Lung (tissue), 11 donors: ENCODE measurements at regions not wholly inside any gene's neighbourhood (a gene's known extent, or its start where the extent isn't known, plus 50 kb on each side); places are given as distances from the start of the nearest gene placed in this dataset.
"Not testable (repeated sequence)": the region's sequence is repeated elsewhere in the genome, so short reads cannot be mapped to it uniquely, and the experiment has no call there.

Experiments
- ATAC-seq: fragments of 200-7000 bp; cut with Tn5 transposase; one replicate; pipeline ENCODE4 v1.9.1; 2020; ENCODE audit warnings: moderate number of reproducible peaks; ENCODE audit not compliant: insufficient read depth, low FRiP score
- DNase-seq, 3 donors: peaks; one replicate each; pipeline ENCODE4 v3.0.0-alpha.2; 2013 to 2017
- H3K27ac ChIP-seq, 2 donors: one replicate each; pipeline ENCODE4 v1.5.1; 2013; ENCODE audit warnings: mild to moderate bottlenecking in 2 of 2, moderate library complexity in 2 of 2, control low read depth in 1 of 2, inconsistent platforms in 1 of 2, low read depth in 1 of 2, low read length in 1 of 2
- H3K27me3 ChIP-seq, 3 donors: one replicate each; pipeline ENCODE4 v1.5.1; 2013; ENCODE audit warnings: low read length in 2 of 3; ENCODE audit not compliant: control insufficient read depth in 3 of 3, insufficient read depth in 3 of 3
- H3K36me3 ChIP-seq, 4 donors: one replicate each; pipeline ENCODE4 v1.5.1; 2013; ENCODE audit warnings: low read length in 4 of 4, mild to moderate bottlenecking in 1 of 4, moderate library complexity in 1 of 4; ENCODE audit not compliant: control insufficient read depth in 4 of 4, insufficient read depth in 4 of 4
- H3K4me1 ChIP-seq, 5 donors: one replicate each; pipeline ENCODE4 v1.5.1; 2013; ENCODE audit warnings: low read length in 5 of 5, mild to moderate bottlenecking in 2 of 5, moderate library complexity in 1 of 5; ENCODE audit not compliant: control insufficient read depth in 5 of 5, insufficient read depth in 5 of 5
- H3K4me3 ChIP-seq: one replicate; pipeline ENCODE4 v1.5.1; 2013; ENCODE audit warnings: mild to moderate bottlenecking, control low read depth, moderate library complexity
- H3K9ac ChIP-seq, 2 donors: one replicate each; pipeline ENCODE4 v1.5.1; 2013; ENCODE audit warnings: low read length in 2 of 2, control low read depth in 1 of 2; ENCODE audit not compliant: insufficient read depth in 1 of 2
- H3K9me3 ChIP-seq, 4 donors: one replicate each; pipeline ENCODE4 v1.5.1; 2013; ENCODE audit warnings: low read length in 3 of 4, mild to moderate bottlenecking in 1 of 4, moderate library complexity in 1 of 4; ENCODE audit not compliant: control insufficient read depth in 4 of 4, insufficient read depth in 3 of 4
- CTCF ChIP-seq: IDR thresholded peaks from 2 replicates; pipeline ENCODE4 v1.5.1; 2012; ENCODE audit warnings: mild to moderate bottlenecking; ENCODE audit errors: control extremely low read depth, extremely low read depth
- WGBS, 2 donors: extraction: QIAGEN DNeasy Blood & Tissue Kit; methylation state at CpG; one replicate each; pipeline ENCODE4 v1.1.7; 2013; 5-methylcytosine and 5-hydroxymethylcytosine counted together
- donor health status: control.
- donor health status: control.
- donor health status: Bipolar disorder and iron deficiency.
- donor health status: healthy.
- donor health status: DM: yes; HTN: yes; CAD: no.

DNA sequence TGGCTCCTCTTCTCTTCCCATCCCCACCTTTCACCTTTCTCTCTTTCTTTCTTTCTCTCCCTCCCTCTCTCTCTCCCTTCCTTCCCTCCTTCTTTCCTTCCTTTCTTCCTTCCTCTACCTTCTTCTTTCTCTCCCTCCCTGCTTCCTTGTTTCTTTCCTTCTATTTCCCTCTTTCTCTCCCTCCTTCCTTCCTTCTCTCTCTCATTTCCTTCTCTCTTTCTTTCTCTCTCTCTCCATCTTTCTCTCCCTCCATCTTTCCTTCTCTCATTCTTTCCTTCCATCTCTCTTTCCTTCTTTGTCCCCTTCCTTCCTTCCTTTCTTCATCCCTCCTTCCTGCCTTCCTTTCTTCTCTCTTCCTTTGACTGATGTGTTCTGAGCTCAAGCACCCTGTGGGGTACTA is 1467.0 kb upstream of the DEFB115 start:
- H3K9me3 ChIP-seq = peaks cover 0 to 13% (median 5%) of the 10 kb centered on the region in 4 donors
- H3K27me3 ChIP-seq = no peaks in the 10 kb centered on the region
- no peaks in the 10 kb centered on the region for H3K36me3 ChIP-seq
- no peaks in the 10 kb centered on the region for H3K4me1 ChIP-seq
- ATAC-seq (no peak), DNase-seq (no peak)
- no peak for TF ChIP-seq CTCF
- H3K27ac ChIP-seq = no peak overlapping the region
- H3K4me3 ChIP-seq = no peak overlapping the region
- H3K9ac ChIP-seq = no peak overlapping the region

- H3K27ac ChIP-seq, H3K9me3 ChIP-seq, H3K27me3 ChIP-seq, DNase-seq, H3K9ac ChIP-seq, H3K4me3 ChIP-seq, H3K4me1 ChIP-seq, H3K36me3 ChIP-seq, ATAC-seq: not testable (repeated sequence)
- 44 to 54% methylated on average over 4 of the region's 4 CpGs for WGBS, 2 donors
These were observed 1426.0 kb upstream of the DEFB115 start for GRCh38 chr20:29831508-29831907.

DNA sequence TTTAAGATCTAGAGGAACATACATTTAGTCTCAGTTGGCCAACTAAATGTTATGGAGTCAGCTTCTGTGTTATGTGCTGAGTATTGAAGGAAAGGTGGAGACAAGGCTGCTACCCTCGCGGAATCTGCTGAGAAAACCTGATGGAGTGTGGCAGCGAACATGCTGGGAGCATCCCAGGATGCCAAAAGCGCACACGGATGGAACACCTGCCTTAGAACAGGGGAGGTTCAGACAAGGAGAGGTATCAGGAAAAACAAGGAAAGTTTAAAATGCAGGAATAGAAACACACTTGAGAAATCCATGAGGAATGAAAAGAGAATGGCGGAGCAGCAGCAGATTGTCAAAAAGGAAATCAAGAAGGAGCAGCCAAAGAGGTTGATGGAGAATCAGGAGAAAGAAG is 1389.5 kb upstream of the DEFB115 start:
- not testable (repeated sequence) for H3K27me3 ChIP-seq, H3K9me3 ChIP-seq, H3K9ac ChIP-seq, H3K36me3 ChIP-seq, ATAC-seq, DNase-seq, H3K4me1 ChIP-seq, H3K4me3 ChIP-seq, H3K27ac ChIP-seq
- 68 to 73% methylated on average over 6 of the region's 6 CpGs for WGBS, 2 donors

DNA sequence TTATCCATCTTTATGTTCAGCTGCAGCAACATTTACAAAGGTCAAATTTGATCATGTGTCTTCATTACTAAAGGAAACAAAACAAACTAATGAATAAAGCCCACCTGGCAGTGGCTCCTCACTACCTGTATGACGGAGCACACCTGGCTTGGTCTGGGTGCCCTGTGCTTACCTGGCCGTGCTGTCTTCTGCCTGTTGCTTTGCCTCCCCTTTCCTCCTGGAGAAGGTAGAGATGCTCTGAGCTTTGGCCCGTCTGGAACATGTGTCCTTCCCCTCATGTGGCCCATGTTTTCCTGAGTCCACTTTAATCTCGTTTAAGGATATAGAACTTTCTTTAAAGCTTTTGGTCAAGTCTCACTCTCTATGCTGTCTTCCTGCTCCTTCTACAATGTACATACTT is 1388.8 kb upstream of the DEFB115 start:
- not testable (repeated sequence) for H3K4me1 ChIP-seq, H3K4me3 ChIP-seq, H3K27ac ChIP-seq, H3K36me3 ChIP-seq, DNase-seq, H3K9ac ChIP-seq, H3K9me3 ChIP-seq, ATAC-seq, H3K27me3 ChIP-seq
- 54 to 71% methylated on average over 4 of the region's 4 CpGs for WGBS, 2 donors

GRCh38 chr20:29871816-29872215 is 1385.6 kb upstream of the DEFB115 start:
- H3K4me1 ChIP-seq, H3K9ac ChIP-seq, H3K4me3 ChIP-seq, H3K27me3 ChIP-seq, H3K36me3 ChIP-seq, ATAC-seq, H3K27ac ChIP-seq, DNase-seq: not testable (repeated sequence)
- 61 to 63% methylated on average over 2 of the region's 2 CpGs for WGBS, 2 donors
- H3K9me3 ChIP-seq = peaks cover 0 to 21% (median 5%) of the 10 kb centered on the region in 4 donors
